HL-60 (cell line): ENCODE measurements at regions not wholly inside any gene's neighbourhood (a gene's known extent, or its start where the extent isn't known, plus 50 kb on each side); places are given as distances from the start of the nearest gene placed in this dataset.

Experiments
- POLR2AphosphoS5 ChIP-seq: IDR thresholded peaks from 2 replicates; pipeline ENCODE4 v1.6.1; 2012; ENCODE audit warnings: low read depth
- TF ChIP-seq, protein P1 (sequence below): IDR thresholded peaks from one replicate; pipeline ENCODE4 v1.5.1; 2011; ENCODE audit warnings: low read length, control low read depth, inconsistent platforms; ENCODE audit not compliant: insufficient read depth
- TF ChIP-seq, protein P2 (sequence below): IDR thresholded peaks from 2 replicates; pipeline ENCODE4 v1.6.1; 2012; ENCODE audit warnings: low read depth; ENCODE audit not compliant: insufficient replicate concordance

DNA sequence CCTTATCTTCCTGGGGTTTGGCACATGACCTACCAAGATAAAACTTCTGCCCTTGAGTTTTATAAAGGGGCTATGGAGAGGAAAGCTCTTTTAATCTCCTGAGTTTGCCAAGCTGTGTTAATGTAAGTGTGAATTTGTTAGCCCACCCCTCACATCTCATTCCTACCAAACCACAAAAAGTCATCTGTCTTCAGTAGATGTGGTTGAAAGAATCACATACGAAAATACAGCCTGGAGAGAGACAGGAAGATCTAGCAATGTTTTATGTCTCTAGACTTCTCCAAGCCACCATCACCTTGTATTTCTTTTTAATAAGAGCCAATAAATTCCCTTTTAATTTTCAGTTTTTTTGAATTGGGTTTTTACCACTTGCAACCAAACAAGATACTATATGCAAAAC, 68.9 kb upstream of the ZNF280D start:
- no peak for TF ChIP-seq POLR2AphosphoS5
- TF ChIP-seq, protein P1, sequence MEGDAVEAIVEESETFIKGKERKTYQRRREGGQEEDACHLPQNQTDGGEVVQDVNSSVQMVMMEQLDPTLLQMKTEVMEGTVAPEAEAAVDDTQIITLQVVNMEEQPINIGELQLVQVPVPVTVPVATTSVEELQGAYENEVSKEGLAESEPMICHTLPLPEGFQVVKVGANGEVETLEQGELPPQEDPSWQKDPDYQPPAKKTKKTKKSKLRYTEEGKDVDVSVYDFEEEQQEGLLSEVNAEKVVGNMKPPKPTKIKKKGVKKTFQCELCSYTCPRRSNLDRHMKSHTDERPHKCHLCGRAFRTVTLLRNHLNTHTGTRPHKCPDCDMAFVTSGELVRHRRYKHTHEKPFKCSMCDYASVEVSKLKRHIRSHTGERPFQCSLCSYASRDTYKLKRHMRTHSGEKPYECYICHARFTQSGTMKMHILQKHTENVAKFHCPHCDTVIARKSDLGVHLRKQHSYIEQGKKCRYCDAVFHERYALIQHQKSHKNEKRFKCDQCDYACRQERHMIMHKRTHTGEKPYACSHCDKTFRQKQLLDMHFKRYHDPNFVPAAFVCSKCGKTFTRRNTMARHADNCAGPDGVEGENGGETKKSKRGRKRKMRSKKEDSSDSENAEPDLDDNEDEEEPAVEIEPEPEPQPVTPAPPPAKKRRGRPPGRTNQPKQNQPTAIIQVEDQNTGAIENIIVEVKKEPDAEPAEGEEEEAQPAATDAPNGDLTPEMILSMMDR, result no peak
- TF ChIP-seq, protein P2, sequence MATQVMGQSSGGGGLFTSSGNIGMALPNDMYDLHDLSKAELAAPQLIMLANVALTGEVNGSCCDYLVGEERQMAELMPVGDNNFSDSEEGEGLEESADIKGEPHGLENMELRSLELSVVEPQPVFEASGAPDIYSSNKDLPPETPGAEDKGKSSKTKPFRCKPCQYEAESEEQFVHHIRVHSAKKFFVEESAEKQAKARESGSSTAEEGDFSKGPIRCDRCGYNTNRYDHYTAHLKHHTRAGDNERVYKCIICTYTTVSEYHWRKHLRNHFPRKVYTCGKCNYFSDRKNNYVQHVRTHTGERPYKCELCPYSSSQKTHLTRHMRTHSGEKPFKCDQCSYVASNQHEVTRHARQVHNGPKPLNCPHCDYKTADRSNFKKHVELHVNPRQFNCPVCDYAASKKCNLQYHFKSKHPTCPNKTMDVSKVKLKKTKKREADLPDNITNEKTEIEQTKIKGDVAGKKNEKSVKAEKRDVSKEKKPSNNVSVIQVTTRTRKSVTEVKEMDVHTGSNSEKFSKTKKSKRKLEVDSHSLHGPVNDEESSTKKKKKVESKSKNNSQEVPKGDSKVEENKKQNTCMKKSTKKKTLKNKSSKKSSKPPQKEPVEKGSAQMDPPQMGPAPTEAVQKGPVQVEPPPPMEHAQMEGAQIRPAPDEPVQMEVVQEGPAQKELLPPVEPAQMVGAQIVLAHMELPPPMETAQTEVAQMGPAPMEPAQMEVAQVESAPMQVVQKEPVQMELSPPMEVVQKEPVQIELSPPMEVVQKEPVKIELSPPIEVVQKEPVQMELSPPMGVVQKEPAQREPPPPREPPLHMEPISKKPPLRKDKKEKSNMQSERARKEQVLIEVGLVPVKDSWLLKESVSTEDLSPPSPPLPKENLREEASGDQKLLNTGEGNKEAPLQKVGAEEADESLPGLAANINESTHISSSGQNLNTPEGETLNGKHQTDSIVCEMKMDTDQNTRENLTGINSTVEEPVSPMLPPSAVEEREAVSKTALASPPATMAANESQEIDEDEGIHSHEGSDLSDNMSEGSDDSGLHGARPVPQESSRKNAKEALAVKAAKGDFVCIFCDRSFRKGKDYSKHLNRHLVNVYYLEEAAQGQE, result no peak
